OCI-LY7 (cell line): ENCODE measurements at regions not wholly inside any gene's neighbourhood (a gene's known extent, or its start where the extent isn't known, plus 50 kb on each side); places are given as distances from the start of the nearest gene placed in this dataset.

Experiments
- BruUV-seq: library from RNA; stranded (reverse); fragments of 400-500 nt; replicated peaks from 2 replicates; lab custom pipeline; 2021; lab: Mats Ljungman, UMichigan
- CTCF ChIA-PET: fragments of 300-600 bp; sonication (Branson Sonifier 250); formaldehyde crosslinking; loops from one replicate; lab custom pipeline; 2022; ENCODE audit warnings: antibody characterized with exemption; ENCODE audit not compliant: unreplicated experiment; lab: Charles Lee
- POLR2A ChIA-PET: fragments of 300-600 bp; sonication (Branson Sonifier 250); formaldehyde crosslinking; loops from one replicate; lab custom pipeline; 2022; ENCODE audit warnings: antibody characterized with exemption; lab: Charles Lee
- DNase-seq: peaks from one replicate; pipeline ENCODE4 v3.0.0-alpha.2; 2015; ENCODE audit warnings: low spot score
- H2AFZ ChIP-seq: fragments of 200-600 bp; sonication (generic), shearing (Covaris generic); 2 replicates; pipeline ENCODE4 v1.6.1; 2014; ENCODE audit warnings: mild to moderate bottlenecking, antibody characterized with exemption, low read length, moderate library complexity
- H3K27ac ChIP-seq: fragments of 200-600 bp; sonication (generic); 2 replicates; pipeline ENCODE4 v1.5.1; 2014; ENCODE audit warnings: mixed run types, low read depth, mild to moderate bottlenecking, moderate library complexity, low read length, inconsistent platforms; ENCODE audit not compliant: poor library complexity, severe bottlenecking
- H3K36me3 ChIP-seq: fragments of 200-600 bp; sonication (generic); 2 replicates; pipeline ENCODE4 v1.6.1; 2014; ENCODE audit warnings: mild to moderate bottlenecking, antibody characterized with exemption, low read length, moderate library complexity, mixed read lengths; ENCODE audit not compliant: insufficient read depth
- H3K4me1 ChIP-seq: fragments of 200-600 bp; sonication (generic); 2 replicates; pipeline ENCODE4 v1.5.1; 2014; ENCODE audit warnings: mild to moderate bottlenecking, low read length; ENCODE audit not compliant: insufficient read depth, poor library complexity, severe bottlenecking
- H3K4me2 ChIP-seq: fragments of 200-600 bp; sonication (generic); 2 replicates; pipeline ENCODE4 v1.6.1; 2014; ENCODE audit warnings: mild to moderate bottlenecking, low read length
- H3K4me3 ChIP-seq: fragments of 200-600 bp; sonication (generic); 2 replicates; pipeline ENCODE4 v1.5.1; 2014; ENCODE audit warnings: mild to moderate bottlenecking, low read depth, low read length; ENCODE audit not compliant: poor library complexity, severe bottlenecking
- H3K79me2 ChIP-seq: fragments of 200-600 bp; sonication (generic); 2 replicates; pipeline ENCODE4 v1.6.1; 2016; ENCODE audit warnings: low read depth, mild to moderate bottlenecking, low read length, moderate library complexity, mixed read lengths; ENCODE audit not compliant: insufficient read depth
- H3K9me2 ChIP-seq: fragments of 200-600 bp; sonication (generic); 2 replicates; pipeline ENCODE4 v1.6.1; 2016; ENCODE audit warnings: mild to moderate bottlenecking, low read length, mixed read lengths; ENCODE audit not compliant: insufficient read depth
- H3K9me3 ChIP-seq: fragments of 200-600 bp; sonication (generic); 2 replicates; pipeline ENCODE4 v1.6.1; 2014; ENCODE audit warnings: mild to moderate bottlenecking, mixed run types, low read length, mixed read lengths
- H4K20me1 ChIP-seq: fragments of 200-600 bp; sonication (generic); 2 replicates; pipeline ENCODE4 v1.6.1; 2014; ENCODE audit warnings: mild to moderate bottlenecking, antibody characterized with exemption, low read length, moderate library complexity, mixed read lengths; ENCODE audit not compliant: insufficient read depth
- EZH2phosphoT487 ChIP-seq: fragments of 200-600 bp; sonication (generic); IDR thresholded peaks from 2 replicates; pipeline ENCODE4 v1.6.1; 2018; ENCODE audit warnings: low read depth, borderline replicate concordance, mild to moderate bottlenecking, mixed run types, antibody characterized with exemption, low read length, moderate library complexity, mixed read lengths
- intact Hi-C: fragments of 100-400 bp; cut with micrococcal nuclease; formaldehyde crosslinking; loops from one replicate; pipeline ENCODE4 v1.10.0; 2022; ENCODE audit not compliant: unreplicated experiment
- TF ChIP-seq, protein P1 (sequence below): fragments of 200-600 bp; sonication (generic); conservative IDR thresholded peaks from 2 replicates; pipeline ENCODE4 v1.5.1; 2014; ENCODE audit warnings: mild to moderate bottlenecking, antibody characterized with exemption, low read length, moderate library complexity, mixed read lengths

DNA sequence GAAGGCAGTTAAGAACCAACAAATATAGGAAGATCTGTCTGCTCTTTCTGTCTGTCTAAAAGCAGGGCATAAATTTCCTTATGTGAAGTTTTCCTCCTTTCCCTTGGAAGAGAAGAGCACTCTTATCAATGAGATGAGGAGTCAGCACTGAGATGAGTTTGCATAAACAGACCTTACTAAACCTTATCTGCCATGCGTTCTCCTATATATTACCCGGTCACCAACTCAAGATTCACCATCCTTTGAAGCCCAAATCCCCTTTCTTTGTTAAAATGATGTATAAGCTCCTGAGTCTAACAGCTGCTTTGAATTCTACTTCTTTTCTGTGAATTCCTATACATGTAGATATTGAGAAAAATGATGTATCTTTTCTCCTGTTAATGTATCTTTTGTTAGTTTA, 65.5 kb upstream of the FHL2 start:
- Histone ChIP-seq H3K79me2 (no peaks in the 10 kb centered on the region), H3K27ac (no peak overlapping the region), H3K9me3 (no peaks in the 10 kb centered on the region), H3K9me2 (no peaks in the 10 kb centered on the region), H3K36me3 (no peaks in the 10 kb centered on the region), H3K4me3 (no peak overlapping the region), H3K4me1 (no peaks in the 10 kb centered on the region), H4K20me1 (no peaks in the 10 kb centered on the region), H2AFZ (no peak overlapping the region), H3K4me2 (no peak overlapping the region)
- POLR2A ChIA-PET: no interaction called here
- no peak for DNase-seq
- BruUV-seq: no TSS peak
- CTCF ChIA-PET: no interaction called here
- intact Hi-C loops: no loop called here
- TF ChIP-seq, protein P1, sequence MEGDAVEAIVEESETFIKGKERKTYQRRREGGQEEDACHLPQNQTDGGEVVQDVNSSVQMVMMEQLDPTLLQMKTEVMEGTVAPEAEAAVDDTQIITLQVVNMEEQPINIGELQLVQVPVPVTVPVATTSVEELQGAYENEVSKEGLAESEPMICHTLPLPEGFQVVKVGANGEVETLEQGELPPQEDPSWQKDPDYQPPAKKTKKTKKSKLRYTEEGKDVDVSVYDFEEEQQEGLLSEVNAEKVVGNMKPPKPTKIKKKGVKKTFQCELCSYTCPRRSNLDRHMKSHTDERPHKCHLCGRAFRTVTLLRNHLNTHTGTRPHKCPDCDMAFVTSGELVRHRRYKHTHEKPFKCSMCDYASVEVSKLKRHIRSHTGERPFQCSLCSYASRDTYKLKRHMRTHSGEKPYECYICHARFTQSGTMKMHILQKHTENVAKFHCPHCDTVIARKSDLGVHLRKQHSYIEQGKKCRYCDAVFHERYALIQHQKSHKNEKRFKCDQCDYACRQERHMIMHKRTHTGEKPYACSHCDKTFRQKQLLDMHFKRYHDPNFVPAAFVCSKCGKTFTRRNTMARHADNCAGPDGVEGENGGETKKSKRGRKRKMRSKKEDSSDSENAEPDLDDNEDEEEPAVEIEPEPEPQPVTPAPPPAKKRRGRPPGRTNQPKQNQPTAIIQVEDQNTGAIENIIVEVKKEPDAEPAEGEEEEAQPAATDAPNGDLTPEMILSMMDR: no peak

DNA sequence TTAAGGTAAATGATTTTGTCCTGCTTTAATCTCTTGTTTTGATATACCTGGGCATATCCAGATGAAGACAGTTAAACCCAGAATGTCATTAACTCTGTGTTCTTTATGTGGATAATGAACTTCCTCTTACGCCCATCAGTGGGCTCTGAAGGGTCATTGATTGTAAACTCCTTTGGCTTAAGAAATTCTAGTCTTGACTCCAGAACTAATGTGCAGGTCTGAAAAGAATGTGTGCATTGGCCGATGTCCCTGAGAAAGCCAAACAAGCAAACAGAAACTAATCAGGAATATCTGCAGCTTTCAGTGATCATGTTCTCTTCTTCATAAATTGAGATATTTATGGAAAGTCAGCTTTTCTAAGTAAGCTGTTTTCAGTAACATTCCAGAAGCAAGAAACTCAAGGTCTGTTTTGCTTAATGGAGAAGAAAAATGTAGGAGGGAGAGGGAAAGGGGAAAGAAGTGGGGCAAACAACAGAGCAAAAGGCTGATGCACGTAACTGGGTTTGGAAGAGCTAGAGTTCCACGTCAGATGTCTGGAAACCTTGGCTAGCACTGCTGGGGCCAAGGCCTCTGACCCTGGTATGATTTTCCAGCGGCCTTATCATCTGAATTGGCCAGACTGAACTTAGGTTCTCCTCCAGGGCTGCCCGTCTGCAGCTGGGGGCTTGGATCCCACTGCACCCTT, 61.3 kb upstream of the FHL2 start:
- Histone ChIP-seq H3K4me1 (no peaks in the 10 kb centered on the region), H3K36me3 (no peaks in the 10 kb centered on the region), H3K79me2 (no peaks in the 10 kb centered on the region), H2AFZ (no peak overlapping the region), H3K4me3 (no peak overlapping the region), H4K20me1 (no peaks in the 10 kb centered on the region), H3K4me2 (no peak overlapping the region), H3K27ac (no peak overlapping the region), H3K9me3 (no peaks in the 10 kb centered on the region), H3K9me2 (no peaks in the 10 kb centered on the region)
- TF ChIP-seq EZH2phosphoT487: no peak
- TF ChIP-seq, protein P1: no peak
- no TSS peak for BruUV-seq
- intact Hi-C loops: no loop called here
- ChIA-PET CTCF (no interaction called here), POLR2A (no interaction called here)
- no peak for DNase-seq

DNA sequence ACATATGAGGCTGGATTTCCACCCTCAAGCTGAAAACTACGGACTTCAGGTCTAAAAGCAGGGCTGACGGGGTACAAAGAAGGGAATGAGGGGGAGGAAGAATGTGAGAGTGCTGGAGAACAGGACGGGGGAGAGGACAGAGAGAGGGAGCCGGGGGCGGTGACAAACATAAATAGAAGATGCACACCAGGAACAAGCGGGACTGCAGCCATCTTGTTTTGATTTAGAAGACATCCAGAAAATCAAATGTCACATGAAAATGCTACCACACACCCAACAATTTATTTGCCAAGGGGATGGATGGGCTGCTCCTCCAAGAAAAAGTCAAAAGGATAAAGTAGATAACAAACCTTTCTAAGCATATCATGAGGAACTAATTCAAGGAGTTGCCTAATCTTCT, 59.2 kb upstream of the FHL2 start:
- no peaks in the 10 kb centered on the region for H3K79me2 ChIP-seq
- intact Hi-C loops: no loop called here
- H3K4me1 ChIP-seq: no peaks in the 10 kb centered on the region
- no peaks in the 10 kb centered on the region for H4K20me1 ChIP-seq
- DNase-seq: no peak
- no peaks in the 10 kb centered on the region for H3K36me3 ChIP-seq
- H3K27ac ChIP-seq: no peak overlapping the region
- H3K9me3 ChIP-seq: no peaks in the 10 kb centered on the region
- H3K4me2 ChIP-seq: no peak overlapping the region
- no peaks in the 10 kb centered on the region for H3K9me2 ChIP-seq
- ChIA-PET CTCF (no interaction called here), POLR2A (no interaction called here)
- no peak overlapping the region for H3K4me3 ChIP-seq
- BruUV-seq: no TSS peak
- TF ChIP-seq EZH2phosphoT487: no peak
- TF ChIP-seq, protein P1: no peak
- H2AFZ ChIP-seq: no peak overlapping the region
